ENCODE measurements at regions not wholly inside any gene's neighbourhood (a gene's known extent, or its start where the extent isn't known, plus 50 kb on each side); places are given as distances from the start of the nearest gene placed in this dataset.

DNA sequence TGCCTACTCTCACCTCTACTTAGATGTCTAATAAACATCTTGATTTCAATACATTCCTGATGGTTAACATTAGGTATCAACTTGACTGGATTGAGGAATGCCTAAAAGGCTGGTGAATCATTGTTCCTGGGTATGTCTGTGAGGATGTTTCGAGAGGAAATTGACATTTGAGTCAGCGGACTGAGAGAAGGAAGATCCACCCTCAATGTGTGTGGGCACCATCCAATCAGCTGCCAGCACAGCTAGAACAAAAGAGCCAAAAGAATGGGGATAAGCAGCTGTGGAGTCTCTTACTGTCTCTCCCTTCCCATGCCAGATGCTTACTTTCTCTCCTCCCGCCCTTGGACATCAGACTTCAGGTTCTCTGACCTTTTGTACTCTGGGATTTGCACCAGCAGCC lies 128.6 kb upstream of the HS3ST5 start:
- Histone ChIP-seq H3K9me3 (ENCODE audit: insufficient read depth in 2 of 2, low read depth in 1 of 2, low read length in 1 of 2) (no peaks in the 10 kb centered on the region), H3K27me3 (replicated peaks in 1 of 4; ENCODE audit: control insufficient read depth in 3 of 4, extremely low read depth in 1 of 4, insufficient read depth in 3 of 4, low read length in 3 of 4) (no peaks in the 10 kb centered on the region), H2BK15ac (ENCODE audit: low read length) (no peak overlapping the region), H3K79me1 (ENCODE audit: low read depth, low read length) (no peaks in the 10 kb centered on the region), H3K79me2 (ENCODE audit: control insufficient read depth in 1 of 2, insufficient read depth in 2 of 2, low read length in 2 of 2) (no peaks in the 10 kb centered on the region), H3K4me3 (ENCODE audit: extremely low read depth in 1 of 4, insufficient read depth in 2 of 4, low read depth in 3 of 4, low read length in 4 of 4) (no peak overlapping the region), H4K5ac (ENCODE audit: insufficient read length, low read depth, low read length) (no peak overlapping the region), H3K4ac (replicated peaks; ENCODE audit: insufficient read length, low read depth, low read length) (no peak overlapping the region), H2BK20ac (ENCODE audit: low read length) (no peak overlapping the region), H3K9ac (replicated peaks in 1 of 4; ENCODE audit: extremely low read depth in 1 of 4, low read depth in 3 of 4, low read length in 3 of 4) (no peak overlapping the region), H2BK12ac (ENCODE audit: low read depth, low read length) (no peak overlapping the region), H3K36me3 (ENCODE audit: control insufficient read depth in 2 of 4, insufficient read depth in 4 of 4, low read length in 3 of 4) (peaks cover 0 to 3% (median 0%) of the 10 kb centered on the region in 4 experiments; a peak in 1 of 8 replicates), H2AK5ac (ENCODE audit: low read depth, low read length) (no peak overlapping the region), H2AFZ (ENCODE audit: low read length) (no peak overlapping the region), H3K23ac (ENCODE audit: insufficient read length) (no peak overlapping the region), H4K8ac (ENCODE audit: extremely low read depth, insufficient read depth, low read length) (no peak overlapping the region), H2BK5ac (ENCODE audit: low read depth, low read length) (no peak overlapping the region), H4K20me1 (replicated peaks in 1 of 2; ENCODE audit: control insufficient read depth in 1 of 2, insufficient read depth in 2 of 2, low read length in 2 of 2) (no peaks in the 10 kb centered on the region), H3K56ac (replicated peaks; ENCODE audit: insufficient read length, low read depth, low read length) (no peak overlapping the region), H4K91ac (replicated peaks; ENCODE audit: insufficient read length, low read length) (no peak overlapping the region), H3K23me2 (ENCODE audit: low read depth, low read length) (no peaks in the 10 kb centered on the region), H3K4me2 (ENCODE audit: insufficient read depth in 1 of 2, low read depth in 2 of 2, low read length in 2 of 2) (no peak overlapping the region), H3K18ac (ENCODE audit: extremely low read depth, low read length) (no peak overlapping the region), H2BK120ac (replicated peaks; ENCODE audit: low read depth, low read length) (no peak overlapping the region), H3K27ac (ENCODE audit: low read depth, low read length) (no peak overlapping the region), H3K14ac (ENCODE audit: insufficient read length) (no peak overlapping the region), H3K4me1 (replicated peaks in 1 of 4; ENCODE audit: control insufficient read depth in 3 of 4, insufficient read depth in 4 of 4, low read length in 3 of 4) (no peaks in the 10 kb centered on the region)
- FAIRE-seq (peak; percentile 32), DNase-seq (ENCODE audit: low read depth in 1 of 2, low spot score in 2 of 2) (no peak)
- ChIA-PET POLR2A (ENCODE audit: partially characterized antibody) (no interaction called here), CTCF (ENCODE audit: partially characterized antibody) (interaction anchor here (0.7 to 1.2 kb wide), 3 partner anchors 10 to 128 kb away, joined by 3 read pairs; no protein-coding TSS in a partner anchor)
- 82% methylated on average over 3 of the region's 3 CpGs; no CpG with 5 or more reads in 1 of the 2 experiments for WGBS, 2 experiments (ENCODE audit: extremely low coverage in 1 of 2, insufficient coverage in 1 of 2, insufficient read length in 1 of 2, insufficient replicate concordance in 2 of 2, low coverage in 1 of 2, low lambda C conversion rate in 2 of 2, missing lambda C conversion rate in 1 of 2)
- TF ChIP-seq SIX5 (IDR thresholded peaks at IDR 0.05; ENCODE audit: low read depth, low read length) (no peak), KDM4A (IDR thresholded peaks at IDR 0.05; ENCODE audit: low read depth, low read length, severe bottlenecking) (no peak), RNF2 (IDR thresholded peaks at IDR 0.05; ENCODE audit: borderline replicate concordance, low read depth, low read length, missing control alignments, poor library complexity, severe bottlenecking) (no peak), POLR2AphosphoS5 (IDR thresholded peaks at IDR 0.05; ENCODE audit: low read depth, low read length) (no peak), SP2 (IDR thresholded peaks at IDR 0.05; ENCODE audit: low read length) (no peak), TCF12 (IDR thresholded peaks at IDR 0.05; ENCODE audit: low read depth, low read length) (no peak), EGR1 (IDR thresholded peaks at IDR 0.05; ENCODE audit: borderline replicate concordance, low read depth, low read length) (no peak), EZH2 (IDR thresholded peaks at IDR 0.05; ENCODE audit: low read depth, low read length, severe bottlenecking) (no peak), SIRT6 (IDR thresholded peaks at IDR 0.05; ENCODE audit: low read length) (no peak), BRCA1 (IDR thresholded peaks at IDR 0.05; ENCODE audit: low read depth, low read length) (no peak), FOSL1 (IDR thresholded peaks at IDR 0.05; ENCODE audit: insufficient read depth, low read depth, low read length) (no peak), TEAD4 (IDR thresholded peaks at IDR 0.05; ENCODE audit: low read depth, low read length) (no peak), TBP (IDR thresholded peaks at IDR 0.05; ENCODE audit: low read depth, low read length) (no peak), ASH2L (IDR thresholded peaks at IDR 0.05; ENCODE audit: low read length) (no peak), BCL11A (IDR thresholded peaks at IDR 0.05; ENCODE audit: low read depth in 2 of 2, low read length in 2 of 2) (no peak), POLR2A (IDR thresholded peaks at IDR 0.05; ENCODE audit: control extremely low read depth in 1 of 2, low read depth in 2 of 2, low read length in 2 of 2) (no peak), SP1 (IDR thresholded peaks at IDR 0.05; ENCODE audit: low read depth, low read length) (no peak)
